Osteoblast (primary cell): ENCODE measurements at regions not wholly inside any gene's neighbourhood (a gene's known extent, or its start where the extent isn't known, plus 50 kb on each side); places are given as distances from the start of the nearest gene placed in this dataset.
"Not testable (repeated sequence)": the region's sequence is repeated elsewhere in the genome, so short reads cannot be mapped to it uniquely, and the experiment has no call there.

Experiments used
- DNase-seq: peaks from one replicate; pipeline ENCODE4 v3.0.0; 2011; ENCODE audit warnings: low spot score, mixed read lengths; ENCODE audit not compliant: insufficient read length; ENCODE audit errors: missing footprints
- H2AFZ ChIP-seq: 2 replicates; pipeline ENCODE4 v1.6.0; 2011; ENCODE audit warnings: mild to moderate bottlenecking, low read length
- H3K27ac ChIP-seq: 2 replicates; pipeline ENCODE4 v1.5.1; 2011; ENCODE audit warnings: mild to moderate bottlenecking, low read depth, low read length, moderate library complexity
- H3K27me3 ChIP-seq: 2 replicates; pipeline ENCODE4 v1.6.0; 2012; ENCODE audit warnings: mild to moderate bottlenecking, control low read depth, inconsistent platforms, low read length, moderate library complexity; ENCODE audit not compliant: insufficient read depth
- H3K36me3 ChIP-seq: 2 replicates; pipeline ENCODE4 v1.5.1; 2011; ENCODE audit warnings: mild to moderate bottlenecking, low read length, control low read depth, moderate library complexity; ENCODE audit not compliant: insufficient read depth
- H3K4me1 ChIP-seq: 2 replicates; pipeline ENCODE4 v1.5.1; 2011; ENCODE audit warnings: mild to moderate bottlenecking, low read length, control low read depth, moderate library complexity; ENCODE audit not compliant: insufficient read depth
- H3K4me2 ChIP-seq: 2 replicates; pipeline ENCODE4 v1.6.0; 2011; ENCODE audit warnings: mild to moderate bottlenecking, low read length; ENCODE audit not compliant: insufficient read depth
- H3K4me3 ChIP-seq: fragments of 200-600 bp; sonication (generic); 3 replicates; pipeline ENCODE4 v1.5.1; 2012; ENCODE audit warnings: mild to moderate bottlenecking, low read length, inconsistent platforms; ENCODE audit not compliant: insufficient read depth
- H3K79me2 ChIP-seq: 2 replicates; pipeline ENCODE4 v1.6.0; 2012; ENCODE audit warnings: mild to moderate bottlenecking, low read length, control low read depth, inconsistent platforms; ENCODE audit not compliant: insufficient read depth
- H3K9me3 ChIP-seq: 2 replicates; pipeline ENCODE4 v1.5.1; 2011; ENCODE audit warnings: low read depth, low read length, control low read depth
- H4K20me1 ChIP-seq: 2 replicates; pipeline ENCODE4 v1.6.0; 2012; ENCODE audit warnings: mild to moderate bottlenecking, low read length, control low read depth; ENCODE audit not compliant: insufficient read depth
- CTCF ChIP-seq: IDR thresholded peaks from 2 replicates; pipeline ENCODE4 v1.5.1; 2011; ENCODE audit warnings: mild to moderate bottlenecking, low read depth, low read length, moderate library complexity; ENCODE audit errors: extremely low read depth

- H3K27me3 ChIP-seq = no peaks in the 10 kb centered on the region
- H3K4me2 ChIP-seq = no peak overlapping the region
- H2AFZ ChIP-seq = no peak overlapping the region
- no peaks in the 10 kb centered on the region for H3K36me3 ChIP-seq
- no peak for DNase-seq
- no peaks in the 10 kb centered on the region for H3K79me2 ChIP-seq
- H3K4me3 ChIP-seq = no peak overlapping the region
- no peaks in the 10 kb centered on the region for H3K9me3 ChIP-seq
- no peaks in the 10 kb centered on the region for H3K4me1 ChIP-seq
- H4K20me1 ChIP-seq = no peaks in the 10 kb centered on the region
- TF ChIP-seq CTCF = no peak
- no peak overlapping the region for H3K27ac ChIP-seq
These were observed 602.5 kb downstream of the TMA16 start for GRCh38 chr4:164096766-164097518.

GRCh38 chr4:164100741-164101365 lies 606.4 kb downstream of the TMA16 start:
- H3K9me3 ChIP-seq, DNase-seq, H3K36me3 ChIP-seq, H2AFZ ChIP-seq, H3K4me1 ChIP-seq, H3K79me2 ChIP-seq, H3K4me3 ChIP-seq, H3K27ac ChIP-seq, H3K4me2 ChIP-seq, H3K27me3 ChIP-seq, H4K20me1 ChIP-seq: not testable (repeated sequence)

- Histone ChIP-seq H3K79me2 (no peaks in the 10 kb centered on the region), H3K4me2 (no peak overlapping the region), H4K20me1 (no peaks in the 10 kb centered on the region), H3K9me3 (no peaks in the 10 kb centered on the region), H3K27ac (no peak overlapping the region), H3K27me3 (no peaks in the 10 kb centered on the region), H3K36me3 (no peaks in the 10 kb centered on the region), H2AFZ (no peak overlapping the region), H3K4me3 (no peak overlapping the region), H3K4me1 (no peaks in the 10 kb centered on the region)
- DNase-seq = no peak
- TF ChIP-seq CTCF = no peak
These were observed 614.5 kb downstream of the TMA16 start for GRCh38 chr4:164108971-164109370.

GRCh38 chr4:164109503-164109902 lies 615.0 kb downstream of the TMA16 start:
- H3K27ac ChIP-seq = no peak overlapping the region
- no peaks in the 10 kb centered on the region for H3K79me2 ChIP-seq
- no peaks in the 10 kb centered on the region for H3K27me3 ChIP-seq
- DNase-seq = peak; percentile 34
- H2AFZ ChIP-seq = no peak overlapping the region
- H3K4me2 ChIP-seq = no peak overlapping the region
- no peaks in the 10 kb centered on the region for H3K9me3 ChIP-seq
- no peak for TF ChIP-seq CTCF
- H3K4me3 ChIP-seq = no peak overlapping the region
- no peaks in the 10 kb centered on the region for H3K36me3 ChIP-seq
- H3K4me1 ChIP-seq = no peaks in the 10 kb centered on the region
- H4K20me1 ChIP-seq = no peaks in the 10 kb centered on the region
